Left lung (tissue), 4 donors: ENCODE measurements at regions not wholly inside any gene's neighbourhood (a gene's known extent, or its start where the extent isn't known, plus 50 kb on each side); places are given as distances from the start of the nearest gene placed in this dataset.

ENCODE experiments used
- ATAC-seq: fragments of 200-7000 bp; cut with Tn5 transposase; one replicate; pipeline ENCODE4 v1.9.1; 2020; ENCODE audit warnings: moderate library complexity
- DNase-seq, 4 donors: peaks; one replicate each; pipeline ENCODE4 v3.0.0-alpha.2; 2013 to 2020
- H3K27ac ChIP-seq, 2 donors: fragments of 200-600 bp; sonication (generic) in 1 of 2; one replicate each; pipeline versions ENCODE4 v1.5.0 to v1.8.0; 2020 to 2021
- H3K27me3 ChIP-seq, 2 donors: fragments of 200-600 bp; sonication (generic) in 1 of 2; one replicate each; pipeline versions ENCODE4 v1.5.0 to v1.8.0; 2020 to 2021
- H3K36me3 ChIP-seq, 2 donors: fragments of 200-600 bp; sonication (generic) in 1 of 2; one replicate each; pipeline versions ENCODE4 v1.5.0 to v1.8.0; 2020 to 2021
- H3K4me1 ChIP-seq, 2 donors: fragments of 200-600 bp; one replicate each; pipeline ENCODE4 v1.8.0; 2021
- H3K4me3 ChIP-seq, 2 donors: fragments of 200-600 bp; sonication (generic) in 1 of 2; one replicate each; pipeline versions ENCODE4 v1.5.0 to v1.8.0; 2020 to 2021; ENCODE audit warnings: mild to moderate bottlenecking in 1 of 2
- H3K9me3 ChIP-seq, 2 donors: fragments of 200-600 bp; sonication (generic) in 1 of 2; one replicate each; pipeline versions ENCODE4 v1.5.0 to v1.8.0; 2020 to 2021
- CTCF ChIP-seq, 2 donors: fragments of 200-600 bp; sonication (generic) in 1 of 2; IDR thresholded peaks; one replicate each; pipeline versions ENCODE4 v1.5.0 to v1.8.0; 2021; ENCODE audit warnings: antibody characterized with exemption in 2 of 2
- intact Hi-C, 2 donors: fragments of 100-400 bp; cut with DNase I; formaldehyde crosslinking; loops; one replicate each; pipeline versions ENCODE4 v1.11.2 to v1.14.2; 2022
- donor health status: DM: no; HTN: yes; CAD: no.
- donor health status: DM: no; HTN: no; CAD: no.

- H3K4me3 ChIP-seq: no peak overlapping the region
- peak in 1 of 4 donors; percentile 12 for DNase-seq
- H3K4me1 ChIP-seq: no peaks in the 10 kb centered on the region
- no peak for TF ChIP-seq CTCF (IDR thresholded peaks at IDR 0.05)
- ATAC-seq: no peak
- no peaks in the 10 kb centered on the region for H3K9me3 ChIP-seq
- no peaks in the 10 kb centered on the region for H3K36me3 ChIP-seq
- H3K27ac ChIP-seq: no peak overlapping the region
- intact Hi-C loops: no loop called here
- peaks cover 0 to 5% of the 10 kb centered on the region in 2 donors for H3K27me3 ChIP-seq
These were observed 184.3 kb upstream of the SIX2 start for GRCh38 chr2:45193581-45193980.

GRCh38 chr2:45192991-45193390, 183.7 kb upstream of the SIX2 start:
- no peaks in the 10 kb centered on the region for H3K36me3 ChIP-seq
- intact Hi-C loops: no loop called here
- H3K4me3 ChIP-seq: no peak overlapping the region
- no peak for ATAC-seq
- no peaks in the 10 kb centered on the region for H3K4me1 ChIP-seq
- DNase-seq: no peak
- no peak overlapping the region for H3K27ac ChIP-seq
- no peaks in the 10 kb centered on the region for H3K9me3 ChIP-seq
- H3K27me3 ChIP-seq: peaks cover 0 to 7% of the 10 kb centered on the region in 2 donors
- TF ChIP-seq CTCF (IDR thresholded peaks at IDR 0.05): no peak

GRCh38 chr2:45192481-45192880, 183.2 kb upstream of the SIX2 start:
- no peak overlapping the region for H3K27ac ChIP-seq

GRCh38 chr2:45191976-45192375, 182.7 kb upstream of the SIX2 start:
- DNase-seq (peak in 2 of 4 donors; percentile 66 to 78), ATAC-seq (peak; percentile 80)
- H3K4me3 ChIP-seq: no peak overlapping the region
- no peaks in the 10 kb centered on the region for H3K36me3 ChIP-seq
- no peak for TF ChIP-seq CTCF (IDR thresholded peaks at IDR 0.05)
- H3K27me3 ChIP-seq: peaks cover 0 to 7% of the 10 kb centered on the region in 2 donors
- no peaks in the 10 kb centered on the region for H3K9me3 ChIP-seq
- no peak overlapping the region for H3K27ac ChIP-seq
- no peaks in the 10 kb centered on the region for H3K4me1 ChIP-seq
- intact Hi-C loops: no loop called here

More at GRCh38 chr2:45192481-45192880, 183.2 kb upstream of the SIX2 start:
- no peaks in the 10 kb centered on the region for H3K36me3 ChIP-seq
- H3K27me3 ChIP-seq: peaks cover 0 to 7% of the 10 kb centered on the region in 2 donors
- no peak for TF ChIP-seq CTCF (IDR thresholded peaks at IDR 0.05)
- no peak for DNase-seq
- intact Hi-C loops: no loop called here
- H3K4me1 ChIP-seq: no peaks in the 10 kb centered on the region
- H3K4me3 ChIP-seq: no peak overlapping the region
- ATAC-seq: no peak
- H3K9me3 ChIP-seq: no peaks in the 10 kb centered on the region

- H3K4me3 ChIP-seq: no peak overlapping the region
- ATAC-seq: peak; percentile 38
These were observed 182.1 kb upstream of the SIX2 start for GRCh38 chr2:45191146-45191863.

More at GRCh38 chr2:45191146-45191863, 182.1 kb upstream of the SIX2 start:
- intact Hi-C loops: no loop called here
- no peak for TF ChIP-seq CTCF (IDR thresholded peaks at IDR 0.05)
- Histone ChIP-seq H3K9me3 (no peaks in the 10 kb centered on the region), H3K36me3 (no peaks in the 10 kb centered on the region), H3K27ac (no peak overlapping the region), H3K27me3 (peaks cover 0 to 7% of the 10 kb centered on the region in 2 donors), H3K4me1 (no peaks in the 10 kb centered on the region)
- DNase-seq: peak in 3 of 4 donors; percentile 51 to 76 (median 68)
